ENCODE measurements at regions not wholly inside any gene's neighbourhood (a gene's known extent, or its start where the extent isn't known, plus 50 kb on each side); places are given as distances from the start of the nearest gene placed in this dataset.

- Histone ChIP-seq H3K4me1 (ENCODE audit: control insufficient read depth, insufficient read depth, low read length) (no peaks in the 10 kb centered on the region), H3K9ac (ENCODE audit: low read depth, low read length) (no peak overlapping the region), H2AK5ac (ENCODE audit: low read depth, low read length) (no peak overlapping the region), H3K4me3 (ENCODE audit: insufficient read depth, low read depth, low read length) (no peak overlapping the region), H4K91ac (ENCODE audit: insufficient read depth, low read depth, low read length) (no peak overlapping the region), H2AK9ac (replicated peaks; ENCODE audit: low read depth, low read length, poor library complexity) (no peak overlapping the region), H2BK5ac (ENCODE audit: low read depth, low read length, poor library complexity, severe bottlenecking) (no peak overlapping the region), H3K27me3 (ENCODE audit: control insufficient read depth, insufficient read depth, low read length) (no peaks in the 10 kb centered on the region), H3K79me1 (ENCODE audit: low read depth in 1 of 2, low read length in 2 of 2) (no peaks in the 10 kb centered on the region), H3K18ac (ENCODE audit: low read depth, low read length) (no peak overlapping the region), H4K5ac (ENCODE audit: low read depth, low read length) (no peak overlapping the region), H3K14ac (replicated peaks; ENCODE audit: low read depth, low read length) (no peak overlapping the region), H2BK120ac (ENCODE audit: low read depth, low read length) (no peak overlapping the region), H3K27ac (ENCODE audit: insufficient read depth, low read length) (no peak overlapping the region), H2BK20ac (ENCODE audit: low read depth, low read length) (no peak overlapping the region), H3K4ac (ENCODE audit: low read depth, low read length) (no peak overlapping the region), H2AFZ (replicated peaks; ENCODE audit: low read length, poor library complexity) (no peak overlapping the region), H3K36me3 (ENCODE audit: control insufficient read depth, insufficient read depth, low read length) (no peaks in the 10 kb centered on the region), H4K8ac (ENCODE audit: low read depth in 2 of 2, low read length in 2 of 2) (no peak overlapping the region), H3K56ac (ENCODE audit: extremely low read depth, insufficient read depth, low read length) (no peak overlapping the region), H3K23ac (ENCODE audit: low read depth, low read length) (no peak overlapping the region), H3K9me3 (ENCODE audit: control insufficient read depth, insufficient read depth, low read length) (peaks cover 10% of the 10 kb centered on the region; the same call in 1 of the 2 replicates), H3K9me1 (ENCODE audit: insufficient read depth, low read length) (no peaks in the 10 kb centered on the region), H4K20me1 (ENCODE audit: insufficient read depth, low read length) (no peaks in the 10 kb centered on the region), H3K4me2 (ENCODE audit: low read depth, low read length) (no peak overlapping the region), H2BK15ac (ENCODE audit: low read depth, low read length) (no peak overlapping the region)
- DNase-seq (no peak), ATAC-seq (ENCODE audit: low read depth) (no peak)
- ChIA-PET CTCF (no interaction called here), POLR2A (ENCODE audit: unreplicated experiment) (no interaction called here)
- BruUV-seq (replicated peaks) = no TSS peak
- no peak for TF ChIP-seq CHD1 (IDR thresholded peaks at IDR 0.05; ENCODE audit: low read depth, low read length)
- no peak for TF ChIP-seq ELK1 (IDR thresholded peaks at IDR 0.05; ENCODE audit: borderline replicate concordance, low read depth, low read length)
- no peak for TF ChIP-seq CTCF (conservative IDR thresholded peaks at IDR 0.05; ENCODE audit: low read depth, low read length)
- no peak for TF ChIP-seq POLR2A (IDR thresholded peaks at IDR 0.05; ENCODE audit: low read depth, low read length)
- TF ChIP-seq SMC3 (IDR thresholded peaks at IDR 0.05; ENCODE audit: low read depth, low read length) = no peak
- TF ChIP-seq CEBPB (IDR thresholded peaks at IDR 0.05; ENCODE audit: low read depth, low read length) = no peak
- no peak for TF ChIP-seq MAZ (IDR thresholded peaks at IDR 0.05; ENCODE audit: borderline replicate concordance, low read depth, low read length)
- TF ChIP-seq MAFK (IDR thresholded peaks at IDR 0.05; ENCODE audit: low read depth, low read length) = no peak
- no peak for TF ChIP-seq BHLHE40 (IDR thresholded peaks at IDR 0.05; ENCODE audit: low read depth, low read length)
- no peak for TF ChIP-seq RCOR1 (IDR thresholded peaks at IDR 0.05; ENCODE audit: insufficient replicate concordance, low read length)
- no peak for TF ChIP-seq RFX5 (IDR thresholded peaks at IDR 0.05; ENCODE audit: low read depth, low read length)
- no peak for TF ChIP-seq RAD21 (IDR thresholded peaks at IDR 0.05; ENCODE audit: low read length)
- TF ChIP-seq FOS (IDR thresholded peaks at IDR 0.05; ENCODE audit: low read depth, low read length) = no peak
- TF ChIP-seq NFE2L2 (IDR thresholded peaks at IDR 0.05; ENCODE audit: low read depth, low read length) = no peak
- no peak for TF ChIP-seq USF2 (IDR thresholded peaks at IDR 0.05; ENCODE audit: low read depth, low read length)
- no peak for TF ChIP-seq MXI1 (IDR thresholded peaks at IDR 0.05; ENCODE audit: borderline replicate concordance, low read depth, low read length)
- in situ Hi-C loops (cut with MboI; ENCODE audit: low sequenced_read_pairs) (no loop called here), dilution Hi-C loops (cut with HindIII; ENCODE audit: low sequenced_read_pairs, unreplicated experiment) (no loop called here), intact Hi-C loops (cut with micrococcal nuclease) (no loop called here)
- WGBS, 2 experiments (ENCODE audit: extremely low coverage in 2 of 2, insufficient read length in 1 of 2) = no CpG with 5 or more reads among the region's 5 CpGs
These were observed 219.8 kb downstream of the TFAP2A start for GRCh38 chr6:10194816-10195672.
